ENCODE measurements at regions not wholly inside any gene's neighbourhood (a gene's known extent, or its start where the extent isn't known, plus 50 kb on each side); places are given as distances from the start of the nearest gene placed in this dataset.
"Not testable (repeated sequence)": the region's sequence is repeated elsewhere in the genome, so short reads cannot be mapped to it uniquely, and the experiment has no call there.

- DNase-seq (ENCODE audit: low read depth in 2 of 2), result no peak
Observed at GRCh38 chr3:31285833-31286486, 246.8 kb upstream of the STT3B start.

GRCh38 chr3:31288224-31288623, 244.5 kb upstream of the STT3B start:
- DNase-seq (ENCODE audit: low read depth in 2 of 2), result no peak

GRCh38 chr3:31288641-31289100, 244.1 kb upstream of the STT3B start:
- no peak for DNase-seq (ENCODE audit: low read depth in 2 of 2)

- no peak for DNase-seq (ENCODE audit: low read depth in 2 of 2)
Observed at GRCh38 chr3:31289584-31289983, 243.1 kb upstream of the STT3B start.

- no peak for DNase-seq (ENCODE audit: low read depth in 2 of 2)
Observed at GRCh38 chr3:31290046-31290445, 242.7 kb upstream of the STT3B start.

GRCh38 chr3:31291818-31292217, 240.9 kb upstream of the STT3B start:
- DNase-seq (ENCODE audit: low read depth in 2 of 2), result no peak

GRCh38 chr3:31294430-31295149, 238.1 kb upstream of the STT3B start:
- DNase-seq (ENCODE audit: low read depth in 2 of 2), result no peak

GRCh38 chr3:31295150-31295765, 237.5 kb upstream of the STT3B start:
- no peak for DNase-seq (ENCODE audit: low read depth in 2 of 2)

GRCh38 chr3:31297726-31298298, 234.9 kb upstream of the STT3B start:
- no peak for DNase-seq (ENCODE audit: low read depth in 2 of 2)

- DNase-seq (ENCODE audit: low read depth in 2 of 2), result no peak
Observed at GRCh38 chr3:31300456-31301443, 232.0 kb upstream of the STT3B start.

- no peak for DNase-seq (ENCODE audit: low read depth in 2 of 2)
Observed at GRCh38 chr3:31302343-31302742, 230.4 kb upstream of the STT3B start.

- no peak for DNase-seq (ENCODE audit: low read depth in 2 of 2)
Observed at GRCh38 chr3:31305340-31305739, 227.4 kb upstream of the STT3B start.

- DNase-seq (ENCODE audit: low read depth in 2 of 2), result no peak
Observed at GRCh38 chr3:31307131-31307785, 225.5 kb upstream of the STT3B start.

- DNase-seq (ENCODE audit: low read depth in 2 of 2), result no peak
Observed at GRCh38 chr3:31311559-31311958, 221.2 kb upstream of the STT3B start.

GRCh38 chr3:31312400-31312799, 220.3 kb upstream of the STT3B start:
- DNase-seq (ENCODE audit: low read depth in 2 of 2), result no peak

GRCh38 chr3:31314258-31314657, 218.5 kb upstream of the STT3B start:
- no peak for DNase-seq (ENCODE audit: low read depth in 2 of 2)

- DNase-seq (ENCODE audit: low read depth in 2 of 2), result no peak
Observed at GRCh38 chr3:31319332-31319731, 213.4 kb upstream of the STT3B start.

- DNase-seq (ENCODE audit: low read depth in 2 of 2), result no peak
Observed at GRCh38 chr3:31321620-31322019, 211.1 kb upstream of the STT3B start.

GRCh38 chr3:31322460-31322859, 210.3 kb upstream of the STT3B start:
- no peak for DNase-seq (ENCODE audit: low read depth in 2 of 2)

- not testable (repeated sequence) for DNase-seq (ENCODE audit: low read depth in 2 of 2)
Observed at GRCh38 chr3:31327826-31328357, 204.8 kb upstream of the STT3B start.

- DNase-seq (ENCODE audit: low read depth in 2 of 2), result no peak
Observed at GRCh38 chr3:31331278-31331677, 201.4 kb upstream of the STT3B start.

Data from activated CD8-positive, alpha-beta memory T cell treated with anti-CD3 and anti-CD28 coated beads for 4 hours (primary cell).